ENCODE measurements at regions not wholly inside any gene's neighbourhood (a gene's known extent, or its start where the extent isn't known, plus 50 kb on each side); places are given as distances from the start of the nearest gene placed in this dataset.
"Not testable (repeated sequence)": the region's sequence is repeated elsewhere in the genome, so short reads cannot be mapped to it uniquely, and the experiment has no call there.

GRCh38 chr6:26859771-26860163, 200.2 kb upstream of the ZNF322 start:
- TF ChIP-seq, protein P1, sequence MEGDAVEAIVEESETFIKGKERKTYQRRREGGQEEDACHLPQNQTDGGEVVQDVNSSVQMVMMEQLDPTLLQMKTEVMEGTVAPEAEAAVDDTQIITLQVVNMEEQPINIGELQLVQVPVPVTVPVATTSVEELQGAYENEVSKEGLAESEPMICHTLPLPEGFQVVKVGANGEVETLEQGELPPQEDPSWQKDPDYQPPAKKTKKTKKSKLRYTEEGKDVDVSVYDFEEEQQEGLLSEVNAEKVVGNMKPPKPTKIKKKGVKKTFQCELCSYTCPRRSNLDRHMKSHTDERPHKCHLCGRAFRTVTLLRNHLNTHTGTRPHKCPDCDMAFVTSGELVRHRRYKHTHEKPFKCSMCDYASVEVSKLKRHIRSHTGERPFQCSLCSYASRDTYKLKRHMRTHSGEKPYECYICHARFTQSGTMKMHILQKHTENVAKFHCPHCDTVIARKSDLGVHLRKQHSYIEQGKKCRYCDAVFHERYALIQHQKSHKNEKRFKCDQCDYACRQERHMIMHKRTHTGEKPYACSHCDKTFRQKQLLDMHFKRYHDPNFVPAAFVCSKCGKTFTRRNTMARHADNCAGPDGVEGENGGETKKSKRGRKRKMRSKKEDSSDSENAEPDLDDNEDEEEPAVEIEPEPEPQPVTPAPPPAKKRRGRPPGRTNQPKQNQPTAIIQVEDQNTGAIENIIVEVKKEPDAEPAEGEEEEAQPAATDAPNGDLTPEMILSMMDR (IDR thresholded peaks at IDR 0.05), result not testable (repeated sequence)
- not testable (repeated sequence) for TF ChIP-seq POLR2A, EP300 (IDR thresholded peaks at IDR 0.05)

Measured in ovary (tissue), 3 donors.